Adrenal gland (tissue), 5 donors: ENCODE measurements at regions not wholly inside any gene's neighbourhood (a gene's known extent, or its start where the extent isn't known, plus 50 kb on each side); places are given as distances from the start of the nearest gene placed in this dataset.

Experiments used
- CTCF ChIP-seq, 6 experiments: fragments of 450-650 bp in 4 of 6; fragments of 200-600 bp in 2 of 6; sonication (generic) in 1 of 6; IDR thresholded peaks; 1 replicate in 5 of 6; 2 replicates in 1 of 6; pipeline versions ENCODE4 v1.5.1 to v1.8.0; 2016 to 2021; ENCODE audit warnings: antibody characterized with exemption in 6 of 6, mild to moderate bottlenecking in 2 of 6, moderate library complexity in 1 of 6
- POLR2A ChIP-seq, 2 donors: fragments of 450-650 bp; IDR thresholded peaks; one replicate each; pipeline ENCODE4 v1.6.1; 2017; ENCODE audit warnings: antibody characterized with exemption in 2 of 2, mild to moderate bottlenecking in 2 of 2, moderate library complexity in 1 of 2
- donor health status: DM: no; HTN: no; CAD: no.

DNA sequence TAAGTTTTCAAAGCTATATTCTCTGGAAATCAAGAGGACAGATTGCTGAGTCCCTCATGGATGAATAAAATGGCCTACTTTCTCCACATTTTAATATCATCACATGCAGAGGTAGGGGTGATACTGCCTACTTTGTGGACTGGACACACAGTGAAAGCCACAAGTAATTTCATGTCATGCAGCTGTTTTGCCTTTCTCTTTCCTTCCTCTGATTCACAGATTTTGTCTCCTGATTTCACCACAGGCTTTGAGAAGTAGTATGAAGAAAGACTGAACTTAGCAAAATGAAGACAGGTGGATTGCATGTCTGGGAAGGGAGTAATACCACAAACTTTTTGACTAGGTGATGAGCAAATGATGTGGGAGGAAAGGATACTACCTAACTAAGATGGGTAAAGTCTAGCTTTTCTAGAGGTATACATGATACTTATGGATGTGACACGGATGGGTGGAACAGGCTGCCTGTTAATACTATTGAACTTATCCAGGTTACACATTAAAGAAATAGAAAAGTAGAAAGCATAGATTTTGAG, 478.4 kb upstream of the GOT2 start:
- TF ChIP-seq CTCF (IDR thresholded peaks at IDR 0.05) (no peak), POLR2A (IDR thresholded peaks at IDR 0.05) (no peak)
